ENCODE measurements at regions not wholly inside any gene's neighbourhood (a gene's known extent, or its start where the extent isn't known, plus 50 kb on each side); places are given as distances from the start of the nearest gene placed in this dataset.

- Histone ChIP-seq H3K9me3 (ENCODE audit: insufficient read depth in 2 of 2, low read depth in 1 of 2, low read length in 1 of 2) (no peaks in the 10 kb centered on the region), H4K91ac (replicated peaks; ENCODE audit: insufficient read length, low read length) (no peak overlapping the region), H4K20me1 (replicated peaks in 1 of 2; ENCODE audit: control insufficient read depth in 1 of 2, insufficient read depth in 2 of 2, low read length in 2 of 2) (no peaks in the 10 kb centered on the region), H2BK20ac (ENCODE audit: low read length) (no peak overlapping the region), H2AFZ (ENCODE audit: low read length) (no peak overlapping the region), H2BK5ac (ENCODE audit: low read depth, low read length) (no peak overlapping the region), H3K4me2 (ENCODE audit: insufficient read depth in 1 of 2, low read depth in 2 of 2, low read length in 2 of 2) (no peak overlapping the region), H3K23ac (ENCODE audit: insufficient read length) (no peak overlapping the region), H2BK12ac (ENCODE audit: low read depth, low read length) (no peak overlapping the region), H3K4ac (replicated peaks; ENCODE audit: insufficient read length, low read depth, low read length) (no peak overlapping the region), H3K27me3 (replicated peaks in 1 of 4; ENCODE audit: control insufficient read depth in 3 of 4, extremely low read depth in 1 of 4, insufficient read depth in 3 of 4, low read length in 3 of 4) (no peaks in the 10 kb centered on the region), H3K9ac (replicated peaks in 1 of 4; ENCODE audit: extremely low read depth in 1 of 4, low read depth in 3 of 4, low read length in 3 of 4) (no peak overlapping the region), H4K5ac (ENCODE audit: insufficient read length, low read depth, low read length) (no peak overlapping the region), H3K23me2 (ENCODE audit: low read depth, low read length) (no peaks in the 10 kb centered on the region; the same call in 1 of the 2 replicates), H4K8ac (ENCODE audit: extremely low read depth, insufficient read depth, low read length) (no peak overlapping the region), H3K14ac (ENCODE audit: insufficient read length) (no peak overlapping the region), H3K18ac (ENCODE audit: extremely low read depth, low read length) (no peak overlapping the region), H3K4me1 (replicated peaks in 1 of 4; ENCODE audit: control insufficient read depth in 3 of 4, insufficient read depth in 4 of 4, low read length in 3 of 4) (peaks cover 9 to 15% (median 12%) of the 10 kb centered on the region in 4 experiments; a peak in 4 of 7 replicates), H3K27ac (ENCODE audit: low read depth, low read length) (no peak overlapping the region), H3K4me3 (ENCODE audit: extremely low read depth in 1 of 4, insufficient read depth in 2 of 4, low read depth in 3 of 4, low read length in 4 of 4) (no peak overlapping the region), H3K36me3 (ENCODE audit: control insufficient read depth in 2 of 4, insufficient read depth in 4 of 4, low read length in 3 of 4) (no peaks in the 10 kb centered on the region), H2BK15ac (ENCODE audit: low read length) (no peak overlapping the region), H2AK5ac (ENCODE audit: low read depth, low read length) (no peak overlapping the region), H3K79me1 (ENCODE audit: low read depth, low read length) (no peaks in the 10 kb centered on the region), H2BK120ac (replicated peaks; ENCODE audit: low read depth, low read length) (no peak overlapping the region), H3K79me2 (ENCODE audit: control insufficient read depth in 1 of 2, insufficient read depth in 2 of 2, low read length in 2 of 2) (no peaks in the 10 kb centered on the region), H3K56ac (replicated peaks; ENCODE audit: insufficient read length, low read depth, low read length) (no peak overlapping the region)
- 96% methylated on average over 4 of the region's 4 CpGs; no CpG with 5 or more reads in 1 of the 2 experiments for WGBS, 2 experiments (ENCODE audit: extremely low coverage in 1 of 2, insufficient coverage in 1 of 2, insufficient read length in 1 of 2, insufficient replicate concordance in 2 of 2, low coverage in 1 of 2, low lambda C conversion rate in 2 of 2, missing lambda C conversion rate in 1 of 2)
- ChIA-PET POLR2A (ENCODE audit: partially characterized antibody) (no interaction called here), CTCF (ENCODE audit: partially characterized antibody) (interaction anchor here (1.1 kb wide), 1 partner anchor 99 kb away, joined by 3 read pairs; no protein-coding TSS in a partner anchor)
- FAIRE-seq (no peak), DNase-seq (ENCODE audit: low read depth in 1 of 2, low spot score in 2 of 2) (no peak)
- no peak for TF ChIP-seq FOSL1 (IDR thresholded peaks at IDR 0.05; ENCODE audit: insufficient read depth, low read depth, low read length)
- TF ChIP-seq JUND (IDR thresholded peaks at IDR 0.05; ENCODE audit: low read length) = no peak
- no peak for TF ChIP-seq HDAC2 (IDR thresholded peaks at IDR 0.05; ENCODE audit: borderline replicate concordance in 1 of 2, low read depth in 2 of 2, low read length in 2 of 2)
- no peak for TF ChIP-seq TAF1 (IDR thresholded peaks at IDR 0.05; ENCODE audit: low read depth, low read length)
- no peak for TF ChIP-seq POU5F1 (IDR thresholded peaks at IDR 0.05; ENCODE audit: low read depth, low read length)
- TF ChIP-seq ASH2L (IDR thresholded peaks at IDR 0.05; ENCODE audit: low read length) = no peak
- no peak for TF ChIP-seq GTF2F1 (IDR thresholded peaks at IDR 0.05; ENCODE audit: borderline replicate concordance, low read depth, low read length)
- TF ChIP-seq, protein P1, sequence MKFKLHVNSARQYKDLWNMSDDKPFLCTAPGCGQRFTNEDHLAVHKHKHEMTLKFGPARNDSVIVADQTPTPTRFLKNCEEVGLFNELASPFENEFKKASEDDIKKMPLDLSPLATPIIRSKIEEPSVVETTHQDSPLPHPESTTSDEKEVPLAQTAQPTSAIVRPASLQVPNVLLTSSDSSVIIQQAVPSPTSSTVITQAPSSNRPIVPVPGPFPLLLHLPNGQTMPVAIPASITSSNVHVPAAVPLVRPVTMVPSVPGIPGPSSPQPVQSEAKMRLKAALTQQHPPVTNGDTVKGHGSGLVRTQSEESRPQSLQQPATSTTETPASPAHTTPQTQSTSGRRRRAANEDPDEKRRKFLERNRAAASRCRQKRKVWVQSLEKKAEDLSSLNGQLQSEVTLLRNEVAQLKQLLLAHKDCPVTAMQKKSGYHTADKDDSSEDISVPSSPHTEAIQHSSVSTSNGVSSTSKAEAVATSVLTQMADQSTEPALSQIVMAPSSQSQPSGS (IDR thresholded peaks at IDR 0.05; ENCODE audit: low read length) = no peak
Measured at GRCh38 chr13:36515466-36515865, 83.2 kb downstream of the CCNA1 start.
